ENCODE measurements at regions not wholly inside any gene's neighbourhood (a gene's known extent, or its start where the extent isn't known, plus 50 kb on each side); places are given as distances from the start of the nearest gene placed in this dataset.

DNA sequence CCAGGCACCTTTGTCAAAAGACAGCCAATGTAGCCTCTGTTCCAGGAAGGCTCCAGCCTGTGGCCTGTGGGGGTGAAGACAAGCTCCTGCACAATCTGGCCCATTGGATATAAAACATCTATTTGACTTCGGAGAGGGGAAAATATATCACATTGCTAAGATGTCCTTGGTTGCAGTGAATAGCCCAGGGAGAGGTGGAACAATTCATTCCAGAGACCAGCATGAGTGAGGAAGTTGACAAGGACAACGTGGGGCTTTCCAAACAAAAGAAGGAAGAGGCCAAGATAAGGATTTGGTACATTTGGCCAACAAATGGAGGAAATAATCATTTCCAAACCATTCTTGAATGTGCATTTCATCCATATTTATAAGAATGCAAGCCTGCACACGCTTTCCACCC lies 187.0 kb downstream of the ETS2 start:
- no peak overlapping the region for H3K9ac ChIP-seq (ENCODE audit: control insufficient read depth, insufficient read depth, low read length)
- FAIRE-seq = no peak
- no peaks in the 10 kb centered on the region for H3K9me3 ChIP-seq (replicated peaks; ENCODE audit: control insufficient read depth, insufficient read depth, low read length)
- H3K27ac ChIP-seq (ENCODE audit: control insufficient read depth, insufficient read depth) = no peak overlapping the region
- intact Hi-C loops (cut with micrococcal nuclease; ENCODE audit: unreplicated experiment) = no loop called here
- BruUV-seq (replicated peaks) = no TSS peak
- 7% methylated on average over 3 of the region's 3 CpGs for WGBS (ENCODE audit: insufficient coverage, insufficient replicate concordance, low lambda C conversion rate, missing lambda C conversion rate)
- TF ChIP-seq, protein P1, sequence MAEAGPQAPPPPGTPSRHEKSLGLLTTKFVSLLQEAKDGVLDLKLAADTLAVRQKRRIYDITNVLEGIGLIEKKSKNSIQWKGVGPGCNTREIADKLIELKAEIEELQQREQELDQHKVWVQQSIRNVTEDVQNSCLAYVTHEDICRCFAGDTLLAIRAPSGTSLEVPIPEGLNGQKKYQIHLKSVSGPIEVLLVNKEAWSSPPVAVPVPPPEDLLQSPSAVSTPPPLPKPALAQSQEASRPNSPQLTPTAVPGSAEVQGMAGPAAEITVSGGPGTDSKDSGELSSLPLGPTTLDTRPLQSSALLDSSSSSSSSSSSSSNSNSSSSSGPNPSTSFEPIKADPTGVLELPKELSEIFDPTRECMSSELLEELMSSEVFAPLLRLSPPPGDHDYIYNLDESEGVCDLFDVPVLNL (IDR thresholded peaks at IDR 0.05; ENCODE audit: low read depth, low read length) = no peak
- TF ChIP-seq ZSCAN29 (IDR thresholded peaks at IDR 0.05) (no peak), TARDBP (IDR thresholded peaks at IDR 0.05; ENCODE audit: borderline replicate concordance) (no peak), ZNF274 (IDR thresholded peaks at IDR 0.05; ENCODE audit: insufficient read depth, insufficient read length) (no peak), ASH2L (IDR thresholded peaks at IDR 0.05; ENCODE audit: borderline replicate concordance, low read depth) (no peak), CHD2 (IDR thresholded peaks at IDR 0.05; ENCODE audit: borderline replicate concordance, low read depth, low read length) (no peak), SIN3A (IDR thresholded peaks at IDR 0.05; ENCODE audit: low read depth, low read length) (no peak), NFXL1 (IDR thresholded peaks at IDR 0.05; ENCODE audit: borderline replicate concordance) (no peak), PAX5 (IDR thresholded peaks at IDR 0.05; ENCODE audit: borderline replicate concordance, low read depth, low read length) (no peak), NBN (IDR thresholded peaks at IDR 0.05) (no peak)
- TF ChIP-seq, protein P2, sequence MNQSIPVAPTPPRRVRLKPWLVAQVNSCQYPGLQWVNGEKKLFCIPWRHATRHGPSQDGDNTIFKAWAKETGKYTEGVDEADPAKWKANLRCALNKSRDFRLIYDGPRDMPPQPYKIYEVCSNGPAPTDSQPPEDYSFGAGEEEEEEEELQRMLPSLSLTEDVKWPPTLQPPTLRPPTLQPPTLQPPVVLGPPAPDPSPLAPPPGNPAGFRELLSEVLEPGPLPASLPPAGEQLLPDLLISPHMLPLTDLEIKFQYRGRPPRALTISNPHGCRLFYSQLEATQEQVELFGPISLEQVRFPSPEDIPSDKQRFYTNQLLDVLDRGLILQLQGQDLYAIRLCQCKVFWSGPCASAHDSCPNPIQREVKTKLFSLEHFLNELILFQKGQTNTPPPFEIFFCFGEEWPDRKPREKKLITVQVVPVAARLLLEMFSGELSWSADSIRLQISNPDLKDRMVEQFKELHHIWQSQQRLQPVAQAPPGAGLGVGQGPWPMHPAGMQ (IDR thresholded peaks at IDR 0.05; ENCODE audit: borderline replicate concordance) = no peak
- TF ChIP-seq, protein P3, sequence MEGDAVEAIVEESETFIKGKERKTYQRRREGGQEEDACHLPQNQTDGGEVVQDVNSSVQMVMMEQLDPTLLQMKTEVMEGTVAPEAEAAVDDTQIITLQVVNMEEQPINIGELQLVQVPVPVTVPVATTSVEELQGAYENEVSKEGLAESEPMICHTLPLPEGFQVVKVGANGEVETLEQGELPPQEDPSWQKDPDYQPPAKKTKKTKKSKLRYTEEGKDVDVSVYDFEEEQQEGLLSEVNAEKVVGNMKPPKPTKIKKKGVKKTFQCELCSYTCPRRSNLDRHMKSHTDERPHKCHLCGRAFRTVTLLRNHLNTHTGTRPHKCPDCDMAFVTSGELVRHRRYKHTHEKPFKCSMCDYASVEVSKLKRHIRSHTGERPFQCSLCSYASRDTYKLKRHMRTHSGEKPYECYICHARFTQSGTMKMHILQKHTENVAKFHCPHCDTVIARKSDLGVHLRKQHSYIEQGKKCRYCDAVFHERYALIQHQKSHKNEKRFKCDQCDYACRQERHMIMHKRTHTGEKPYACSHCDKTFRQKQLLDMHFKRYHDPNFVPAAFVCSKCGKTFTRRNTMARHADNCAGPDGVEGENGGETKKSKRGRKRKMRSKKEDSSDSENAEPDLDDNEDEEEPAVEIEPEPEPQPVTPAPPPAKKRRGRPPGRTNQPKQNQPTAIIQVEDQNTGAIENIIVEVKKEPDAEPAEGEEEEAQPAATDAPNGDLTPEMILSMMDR (IDR thresholded peaks at IDR 0.05 in 2 of 3, conservative IDR thresholded peaks at IDR 0.05 in 1 of 3; ENCODE audit: control insufficient read depth in 2 of 3, extremely low read depth in 1 of 3, insufficient read depth in 1 of 3, low read depth in 3 of 3, low read length in 3 of 3) = no peak
- TF ChIP-seq, protein P4, sequence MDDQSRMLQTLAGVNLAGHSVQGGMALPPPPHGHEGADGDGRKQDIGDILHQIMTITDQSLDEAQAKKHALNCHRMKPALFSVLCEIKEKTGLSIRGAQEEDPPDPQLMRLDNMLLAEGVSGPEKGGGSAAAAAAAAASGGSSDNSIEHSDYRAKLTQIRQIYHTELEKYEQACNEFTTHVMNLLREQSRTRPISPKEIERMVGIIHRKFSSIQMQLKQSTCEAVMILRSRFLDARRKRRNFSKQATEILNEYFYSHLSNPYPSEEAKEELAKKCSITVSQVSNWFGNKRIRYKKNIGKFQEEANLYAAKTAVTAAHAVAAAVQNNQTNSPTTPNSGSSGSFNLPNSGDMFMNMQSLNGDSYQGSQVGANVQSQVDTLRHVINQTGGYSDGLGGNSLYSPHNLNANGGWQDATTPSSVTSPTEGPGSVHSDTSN (IDR thresholded peaks at IDR 0.05; ENCODE audit: insufficient replicate concordance, low read depth, low read length) = no peak
- ChIA-PET CTCF (no interaction called here), POLR2A (no interaction called here), RAD21 (ENCODE audit: unreplicated experiment) (no interaction called here), SMC1A (ENCODE audit: uncharacterized antibody, unreplicated experiment) (no interaction called here)
- H2AFZ ChIP-seq (ENCODE audit: control insufficient read depth, low read depth, low read length) = no peak overlapping the region
- DNase-seq (ENCODE audit: low read depth, low spot score) = no peak
- H3K36me3 ChIP-seq (ENCODE audit: control insufficient read depth in 2 of 2, insufficient read depth in 2 of 2, low read length in 1 of 2) = no peaks in the 10 kb centered on the region
- H3K79me2 ChIP-seq (ENCODE audit: control insufficient read depth, insufficient read depth, low read length) = no peaks in the 10 kb centered on the region
- no peak overlapping the region for H3K4me2 ChIP-seq (ENCODE audit: control insufficient read depth, insufficient read depth)
- H3K27me3 ChIP-seq (replicated peaks in 1 of 2; ENCODE audit: control insufficient read depth in 2 of 2, insufficient read depth in 2 of 2, low read length in 1 of 2) = peaks cover 1 to 3% of the 10 kb centered on the region in 2 experiments; a peak in 2 of 4 replicates
- in situ Hi-C loops (cut with MboI) = no loop called here
- no peaks in the 10 kb centered on the region for H4K20me1 ChIP-seq (ENCODE audit: control insufficient read depth, insufficient read depth)
- no peak for ATAC-seq
- H3K4me1 ChIP-seq (ENCODE audit: control insufficient read depth, insufficient read depth, low read length) = no peaks in the 10 kb centered on the region
- H3K4me3 ChIP-seq = no peak overlapping the region

Measured in GM12878 (cell line).